Astrocyte of the cerebellum (primary cell): ENCODE measurements at regions not wholly inside any gene's neighbourhood (a gene's known extent, or its start where the extent isn't known, plus 50 kb on each side); places are given as distances from the start of the nearest gene placed in this dataset.

ENCODE experiments used
- DNase-seq: peaks from one replicate; pipeline ENCODE4 v3.0.0-alpha.2; 2011; ENCODE audit warnings: low read depth
- H3K4me3 ChIP-seq: 2 replicates; pipeline ENCODE4 v1.5.1; 2011; ENCODE audit warnings: mild to moderate bottlenecking, low read depth, low read length, moderate library complexity
- CTCF ChIP-seq: IDR thresholded peaks from 2 replicates; pipeline ENCODE4 v1.5.1; 2012; ENCODE audit warnings: low read length, low read depth, moderate library complexity, mild to moderate bottlenecking; ENCODE audit errors: missing control alignments
- in situ Hi-C: cut with HindIII; loops from 2 replicates; pipeline ENCODE4 v1.10.0; 2017; ENCODE audit warnings: low sequenced_read_pairs

DNA sequence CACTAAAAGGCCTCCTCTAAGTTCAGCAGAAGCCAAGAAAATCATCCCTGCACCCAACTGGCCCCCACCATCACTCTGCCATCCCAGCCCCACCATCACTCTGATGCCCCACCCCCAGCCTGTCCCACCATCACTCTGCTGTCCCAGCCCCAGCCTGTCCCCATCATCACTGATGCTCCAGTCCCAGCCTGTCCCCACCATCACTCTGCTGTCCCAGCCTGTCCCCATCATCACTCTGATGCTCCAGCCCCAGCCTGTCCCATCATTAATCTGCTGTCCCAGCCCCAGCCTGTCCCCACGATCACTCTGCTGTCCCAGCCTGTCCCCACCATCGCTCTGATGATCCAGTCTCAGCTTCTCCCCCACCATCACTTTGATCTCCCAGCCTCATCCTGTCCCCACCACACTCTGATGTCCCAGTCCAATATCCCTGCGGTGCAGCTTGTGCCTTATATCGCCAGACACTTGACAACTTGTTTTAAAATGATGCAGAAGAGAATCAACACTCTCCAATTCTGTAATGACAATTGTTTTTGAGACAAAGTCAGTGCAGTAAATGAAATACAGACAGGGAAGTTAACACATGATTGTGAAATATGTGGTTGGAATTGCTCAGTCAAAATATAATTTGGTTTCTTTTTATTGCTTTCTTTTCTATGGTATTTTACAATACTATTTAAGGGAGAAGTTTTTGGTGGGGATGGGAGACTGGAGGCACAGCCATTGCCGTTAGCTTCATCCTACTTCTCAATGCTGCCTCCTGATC lies 100.8 kb downstream of the TNFAIP3 start:
- no peak for DNase-seq
- in situ Hi-C loops, result no loop called here
- no peak for TF ChIP-seq CTCF
- H3K4me3 ChIP-seq, result no peak overlapping the region

GRCh38 chr6:137968455-137968804 lies 101.4 kb downstream of the TNFAIP3 start:
- no peak overlapping the region for H3K4me3 ChIP-seq
- no peak for TF ChIP-seq CTCF
- in situ Hi-C loops, result no loop called here
- no peak for DNase-seq

- no peak for TF ChIP-seq CTCF
- no peak overlapping the region for H3K4me3 ChIP-seq
- in situ Hi-C loops, result no loop called here
- no peak for DNase-seq
These were observed 101.8 kb downstream of the TNFAIP3 start for GRCh38 chr6:137968901-137969300.

DNA sequence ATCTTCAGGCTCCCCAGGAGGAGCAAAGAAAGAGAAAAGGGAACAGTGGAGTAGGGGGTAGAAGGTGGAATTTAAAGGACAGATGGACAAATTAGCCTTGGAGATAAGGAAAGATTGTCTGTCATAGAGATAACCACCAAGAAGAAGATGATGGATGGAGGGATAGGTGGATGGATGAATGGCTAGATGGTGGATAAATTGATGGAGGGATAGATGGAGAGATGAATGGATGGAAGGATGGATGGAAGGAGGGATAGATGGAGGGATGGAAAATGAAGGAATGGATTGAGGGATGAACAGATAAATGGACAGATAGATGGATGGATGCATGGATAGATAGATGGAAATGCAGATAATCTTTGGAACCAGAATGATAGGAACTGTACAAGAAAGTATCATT lies 102.8 kb downstream of the TNFAIP3 start:
- no peak for DNase-seq
- in situ Hi-C loops, result no loop called here
- TF ChIP-seq CTCF, result no peak
- H3K4me3 ChIP-seq, result no peak overlapping the region

DNA sequence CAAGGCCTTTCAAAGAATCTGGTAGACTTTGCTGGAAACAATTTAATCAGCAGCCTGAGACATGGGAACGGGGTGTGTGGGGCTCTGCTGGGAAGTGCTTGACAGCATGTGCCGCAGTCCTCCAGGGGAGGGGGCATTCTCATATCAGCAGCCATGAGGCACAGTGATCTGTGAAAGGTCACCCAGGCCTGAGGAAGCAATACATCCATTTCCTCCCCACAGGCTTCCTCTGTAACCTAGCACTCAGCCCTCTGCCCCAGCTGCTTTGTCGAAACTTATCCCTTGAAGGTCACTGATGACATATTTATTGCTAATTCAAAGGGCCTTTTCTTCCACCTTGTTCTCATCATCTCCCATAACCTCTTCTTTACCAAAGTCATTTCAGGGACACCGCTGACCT lies 103.3 kb downstream of the TNFAIP3 start:
- no peak for DNase-seq
- no peak overlapping the region for H3K4me3 ChIP-seq
- no peak for TF ChIP-seq CTCF
- in situ Hi-C loops, result no loop called here

DNA sequence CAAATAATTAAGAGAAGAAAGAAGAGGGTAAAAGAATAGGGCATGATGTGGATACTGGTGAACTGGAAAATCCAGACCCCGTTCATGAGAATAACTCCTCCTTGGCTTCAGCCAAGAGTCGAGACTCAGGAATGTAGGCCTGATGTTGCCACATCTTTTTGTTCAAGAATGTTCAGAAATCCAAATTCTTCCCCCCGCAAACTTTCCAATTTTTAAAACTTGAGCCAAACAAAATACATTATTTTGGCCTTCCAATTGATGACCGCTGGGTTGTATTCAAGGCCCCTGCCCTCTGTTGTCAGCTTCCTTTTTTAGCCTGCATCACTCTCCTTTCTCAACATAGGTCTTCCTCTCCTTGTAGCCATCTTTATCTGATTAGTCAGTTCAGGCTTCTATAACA lies 106.1 kb downstream of the TNFAIP3 start:
- no peak for TF ChIP-seq CTCF
- no peak overlapping the region for H3K4me3 ChIP-seq
- in situ Hi-C loops, result no loop called here
- DNase-seq, result no peak
